Activated gamma-delta T cell treated with Interleukin-2 at 50 U/mL for 16 hours (primary cell): ENCODE measurements at regions not wholly inside any gene's neighbourhood (a gene's known extent, or its start where the extent isn't known, plus 50 kb on each side); places are given as distances from the start of the nearest gene placed in this dataset.

Experiments used
- DNase-seq: peaks from one replicate; pipeline ENCODE4 v3.0.0-alpha.2; 2020

- no peak for DNase-seq
Measured at GRCh38 chr11:122193457-122193856, 77.4 kb upstream of the BLID start.

- DNase-seq, result no peak
Measured at GRCh38 chr11:122192634-122193255, 76.7 kb upstream of the BLID start.

GRCh38 chr11:122190768-122191167, 74.8 kb upstream of the BLID start:
- no peak for DNase-seq

- no peak for DNase-seq
Measured at GRCh38 chr11:122189229-122189628, 73.2 kb upstream of the BLID start.

GRCh38 chr11:122187373-122188165, 71.6 kb upstream of the BLID start:
- no peak for DNase-seq

- no peak for DNase-seq
Measured at GRCh38 chr11:122186439-122187080, 70.5 kb upstream of the BLID start.

- DNase-seq, result no peak
Measured at GRCh38 chr11:122183933-122184332, 67.9 kb upstream of the BLID start.

GRCh38 chr11:122181893-122182292, 65.9 kb upstream of the BLID start:
- no peak for DNase-seq

- DNase-seq, result no peak
Measured at GRCh38 chr11:122181372-122181771, 65.4 kb upstream of the BLID start.

- no peak for DNase-seq
Measured at GRCh38 chr11:122179961-122180834, 64.2 kb upstream of the BLID start.

GRCh38 chr11:122178795-122179194, 62.8 kb upstream of the BLID start:
- DNase-seq, result no peak

- no peak for DNase-seq
Measured at GRCh38 chr11:122177238-122177637, 61.2 kb upstream of the BLID start.

GRCh38 chr11:122176651-122177050, 60.6 kb upstream of the BLID start:
- no peak for DNase-seq

GRCh38 chr11:122175306-122175705, 59.3 kb upstream of the BLID start:
- no peak for DNase-seq

GRCh38 chr11:122173587-122173986, 57.6 kb upstream of the BLID start:
- DNase-seq, result no peak

- no peak for DNase-seq
Measured at GRCh38 chr11:122173074-122173450, 57.0 kb upstream of the BLID start.

- no peak for DNase-seq
Measured at GRCh38 chr11:122172352-122173073, 56.5 kb upstream of the BLID start.

GRCh38 chr11:122170815-122171475, 54.9 kb upstream of the BLID start:
- DNase-seq, result no peak

GRCh38 chr11:122168218-122168617, 52.2 kb upstream of the BLID start:
- no peak for DNase-seq

GRCh38 chr11:122167100-122167499, 51.1 kb upstream of the BLID start:
- no peak for DNase-seq

- no peak for DNase-seq
Measured at GRCh38 chr11:122165607-122166371, 49.8 kb upstream of the BLID start.
